ENCODE measurements at regions not wholly inside any gene's neighbourhood (a gene's known extent, or its start where the extent isn't known, plus 50 kb on each side); places are given as distances from the start of the nearest gene placed in this dataset.

- DNase-seq (ENCODE audit: low spot score) (no peak), ATAC-seq (ENCODE audit: low FRiP score) (no peak)
- TF ChIP-seq, protein P1, sequence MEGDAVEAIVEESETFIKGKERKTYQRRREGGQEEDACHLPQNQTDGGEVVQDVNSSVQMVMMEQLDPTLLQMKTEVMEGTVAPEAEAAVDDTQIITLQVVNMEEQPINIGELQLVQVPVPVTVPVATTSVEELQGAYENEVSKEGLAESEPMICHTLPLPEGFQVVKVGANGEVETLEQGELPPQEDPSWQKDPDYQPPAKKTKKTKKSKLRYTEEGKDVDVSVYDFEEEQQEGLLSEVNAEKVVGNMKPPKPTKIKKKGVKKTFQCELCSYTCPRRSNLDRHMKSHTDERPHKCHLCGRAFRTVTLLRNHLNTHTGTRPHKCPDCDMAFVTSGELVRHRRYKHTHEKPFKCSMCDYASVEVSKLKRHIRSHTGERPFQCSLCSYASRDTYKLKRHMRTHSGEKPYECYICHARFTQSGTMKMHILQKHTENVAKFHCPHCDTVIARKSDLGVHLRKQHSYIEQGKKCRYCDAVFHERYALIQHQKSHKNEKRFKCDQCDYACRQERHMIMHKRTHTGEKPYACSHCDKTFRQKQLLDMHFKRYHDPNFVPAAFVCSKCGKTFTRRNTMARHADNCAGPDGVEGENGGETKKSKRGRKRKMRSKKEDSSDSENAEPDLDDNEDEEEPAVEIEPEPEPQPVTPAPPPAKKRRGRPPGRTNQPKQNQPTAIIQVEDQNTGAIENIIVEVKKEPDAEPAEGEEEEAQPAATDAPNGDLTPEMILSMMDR (IDR thresholded peaks at IDR 0.05): no peak
Observed at GRCh38 chr11:15371533-15371932, 256.8 kb downstream of the INSC start.

DNA sequence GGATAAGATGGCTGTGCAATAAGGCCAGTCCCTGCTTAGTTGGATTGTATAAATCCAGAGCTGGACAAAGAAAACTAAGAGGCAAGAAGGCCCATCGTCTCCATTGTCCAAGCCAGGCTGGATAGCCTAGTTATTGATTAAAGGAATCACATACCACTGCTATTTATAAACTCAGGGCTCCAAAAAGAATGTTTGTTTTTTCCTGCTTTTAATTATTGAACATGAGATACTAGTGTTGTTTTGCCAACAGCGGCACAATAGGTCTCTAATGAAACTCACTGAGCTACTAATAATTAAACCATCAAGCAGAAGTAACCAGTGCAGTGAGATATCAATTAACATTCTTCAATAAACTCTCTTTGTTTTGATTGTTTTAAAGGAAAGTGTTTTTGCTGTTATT is 259.7 kb downstream of the INSC start:
- ATAC-seq (ENCODE audit: low FRiP score): no peak
- TF ChIP-seq, protein P1 (IDR thresholded peaks at IDR 0.05): no peak
- no peak for DNase-seq (ENCODE audit: low spot score)

DNA sequence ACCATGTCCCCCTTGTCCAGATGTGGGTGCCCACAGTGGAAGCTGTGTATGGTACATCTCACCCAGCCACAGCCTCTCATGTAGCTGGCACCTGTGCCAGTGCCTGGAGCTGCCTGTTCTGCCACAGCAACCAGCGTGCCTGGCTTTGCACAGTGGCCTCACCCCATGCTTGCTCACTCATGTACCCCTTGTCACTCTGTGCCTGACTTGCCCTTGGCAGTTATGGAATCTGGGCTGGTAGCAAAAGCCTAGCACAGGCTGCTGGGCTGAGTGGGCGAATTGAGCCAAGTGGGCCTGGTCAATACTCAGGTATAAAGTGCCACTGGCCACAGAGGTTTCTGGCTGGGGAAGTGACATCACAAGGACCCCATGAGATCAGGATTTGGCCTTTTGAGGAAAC is 264.2 kb downstream of the INSC start:
- no peak for DNase-seq (ENCODE audit: low spot score)
- no peak for ATAC-seq (ENCODE audit: low FRiP score)
- TF ChIP-seq, protein P1 (IDR thresholded peaks at IDR 0.05): no peak

DNA sequence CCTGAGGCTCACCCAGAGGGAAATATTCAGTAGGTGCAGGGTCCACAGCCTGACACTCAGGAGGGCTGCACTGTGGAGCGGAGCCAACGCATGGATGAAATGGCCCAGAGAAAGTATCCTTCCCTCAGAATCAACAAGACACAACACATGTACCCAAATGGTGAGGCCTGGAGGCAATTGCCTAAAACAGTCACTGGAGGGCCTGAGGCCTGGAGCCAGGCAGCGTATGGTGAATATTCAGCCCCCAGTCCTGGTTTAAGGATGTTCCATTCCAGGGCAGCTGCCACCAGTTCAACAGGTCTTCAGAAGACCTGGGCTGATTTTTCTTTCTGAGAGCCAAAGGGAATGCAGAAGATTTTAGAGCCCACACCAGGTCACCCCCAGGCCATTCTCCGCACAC is 264.8 kb downstream of the INSC start:
- DNase-seq (ENCODE audit: low spot score) (no peak), ATAC-seq (ENCODE audit: low FRiP score) (no peak)
- TF ChIP-seq, protein P1 (IDR thresholded peaks at IDR 0.05): no peak

- TF ChIP-seq, protein P1 (IDR thresholded peaks at IDR 0.05): no peak
- no peak for DNase-seq (ENCODE audit: low spot score)
- ATAC-seq (ENCODE audit: low FRiP score): no peak
Observed at GRCh38 chr11:15390857-15391256, 276.1 kb downstream of the INSC start.

GRCh38 chr11:15396778-15397177 is 282.1 kb downstream of the INSC start:
- no peak for ATAC-seq (ENCODE audit: low FRiP score)
- no peak for DNase-seq (ENCODE audit: low spot score)
- TF ChIP-seq, protein P1 (IDR thresholded peaks at IDR 0.05): no peak

- DNase-seq (ENCODE audit: low spot score) (no peak), ATAC-seq (ENCODE audit: low FRiP score) (no peak)
- TF ChIP-seq, protein P1 (IDR thresholded peaks at IDR 0.05): no peak
Observed at GRCh38 chr11:15406851-15407351, 292.2 kb downstream of the INSC start.

All from omental fat pad (tissue), 3 donors.